ACHN (cell line): ENCODE measurements at regions not wholly inside any gene's neighbourhood (a gene's known extent, or its start where the extent isn't known, plus 50 kb on each side); places are given as distances from the start of the nearest gene placed in this dataset.

ENCODE experiments used
- DNase-seq: peaks from one replicate; pipeline ENCODE4 v3.0.0-alpha.2; 2015
- in situ Hi-C: cut with HindIII; loops from 2 replicates; pipeline ENCODE4 v1.10.0; 2017; ENCODE audit warnings: low sequenced_read_pairs, low pct_ligation_motif_present, low pct_unique_long_range_greater_than_20kb

GRCh38 chr9:107388890-107389289 is 100.7 kb downstream of the KLF4 start:
- in situ Hi-C loops = no loop called here
- no peak for DNase-seq

- no peak for DNase-seq
- in situ Hi-C loops = no loop called here
Measured at GRCh38 chr9:107387409-107387808, 102.2 kb downstream of the KLF4 start.

GRCh38 chr9:107386396-107386795 is 103.2 kb downstream of the KLF4 start:
- in situ Hi-C loops = no loop called here
- DNase-seq = no peak
